Renal cortex interstitium (tissue), 11 donors: ENCODE measurements at regions not wholly inside any gene's neighbourhood (a gene's known extent, or its start where the extent isn't known, plus 50 kb on each side); places are given as distances from the start of the nearest gene placed in this dataset.
"Not testable (repeated sequence)": the region's sequence is repeated elsewhere in the genome, so short reads cannot be mapped to it uniquely, and the experiment has no call there.

Source experiments
- DNase-seq, 11 donors: peaks; one replicate each; pipeline ENCODE4 v3.0.0-alpha.2; 2013; ENCODE audit warnings: low read depth in 9 of 11, low spot score in 4 of 11; ENCODE audit errors: extremely low read depth in 1 of 11

GRCh38 chr12:11524446-11524845, 125.0 kb upstream of the ETV6 start:
- DNase-seq = no peak

DNA sequence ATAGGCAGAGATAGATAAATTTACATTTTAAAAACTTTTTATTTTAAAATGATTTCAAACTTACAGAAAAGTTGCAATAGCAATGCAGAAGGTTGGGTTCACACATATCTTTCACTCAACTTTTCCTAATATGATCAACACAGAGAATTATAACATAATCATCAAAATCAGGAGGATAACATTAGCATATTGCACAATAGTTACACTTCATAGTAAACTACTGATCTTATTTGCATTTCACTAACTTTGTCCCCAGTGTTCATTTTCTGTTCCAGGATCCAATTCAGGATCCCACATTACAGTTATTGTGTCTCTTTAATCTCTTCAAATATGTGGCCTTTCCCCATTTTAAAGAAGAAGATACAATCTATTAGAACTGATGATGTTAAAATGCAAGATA, 115.4 kb upstream of the ETV6 start:
- no peak for DNase-seq

DNA sequence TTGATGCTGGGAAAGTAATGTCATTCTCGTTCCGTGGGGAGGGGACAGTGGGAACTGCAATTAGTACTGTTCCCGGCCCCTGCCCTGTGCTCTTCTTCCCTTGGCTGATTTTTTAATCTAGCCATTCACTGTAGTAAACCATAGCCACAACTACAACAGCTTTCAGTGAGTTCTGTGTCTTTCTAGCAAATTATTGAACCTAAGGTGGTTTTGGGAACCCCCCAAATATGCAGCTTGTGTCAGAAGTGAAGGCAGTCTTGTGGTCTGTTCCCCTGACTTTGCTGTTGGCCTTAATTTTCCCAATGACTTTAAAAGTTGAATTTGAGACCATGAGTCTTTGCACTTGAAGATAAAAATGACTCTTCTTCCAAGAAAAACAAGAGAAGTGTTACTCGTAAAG, 114.3 kb upstream of the ETV6 start:
- DNase-seq = no peak

DNA sequence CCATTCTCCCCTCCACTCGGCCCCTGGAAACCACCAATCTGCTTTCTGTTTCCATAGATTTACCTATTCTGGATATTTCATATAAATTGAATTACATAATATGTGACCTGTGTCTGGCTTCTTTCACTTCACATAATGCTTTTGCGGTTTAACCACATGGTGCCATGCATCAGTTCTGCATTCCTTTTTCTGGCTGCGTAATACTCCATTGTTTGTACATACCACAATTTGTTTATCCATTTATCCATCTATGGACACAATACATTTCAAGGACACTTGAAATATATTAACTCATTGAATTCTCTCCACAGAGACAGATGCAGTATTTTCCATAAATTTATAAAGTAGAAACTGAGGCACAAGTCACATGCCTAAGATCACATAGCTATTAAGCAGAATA, 110.3 kb upstream of the ETV6 start:
- DNase-seq = no peak

DNA sequence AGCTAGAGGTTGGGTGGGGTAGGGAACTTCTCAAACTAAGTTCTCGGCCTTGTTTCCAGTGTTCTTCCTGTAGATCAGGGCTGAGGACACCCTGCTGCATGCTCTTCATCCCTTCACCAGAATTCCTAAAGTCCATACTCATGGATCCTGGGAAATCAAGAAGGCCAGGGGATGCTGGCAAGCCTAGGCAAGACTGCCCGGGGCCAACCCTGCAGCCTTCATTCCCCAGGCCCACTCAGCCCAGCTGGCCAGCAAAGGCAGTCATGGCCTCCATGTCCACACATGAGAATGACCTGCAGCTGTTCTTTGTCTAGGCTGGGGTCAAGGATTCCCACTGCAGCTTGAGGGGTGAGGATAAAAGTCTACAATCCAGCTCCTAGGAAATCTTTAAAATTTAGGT, 109.3 kb upstream of the ETV6 start:
- no peak for DNase-seq

DNA sequence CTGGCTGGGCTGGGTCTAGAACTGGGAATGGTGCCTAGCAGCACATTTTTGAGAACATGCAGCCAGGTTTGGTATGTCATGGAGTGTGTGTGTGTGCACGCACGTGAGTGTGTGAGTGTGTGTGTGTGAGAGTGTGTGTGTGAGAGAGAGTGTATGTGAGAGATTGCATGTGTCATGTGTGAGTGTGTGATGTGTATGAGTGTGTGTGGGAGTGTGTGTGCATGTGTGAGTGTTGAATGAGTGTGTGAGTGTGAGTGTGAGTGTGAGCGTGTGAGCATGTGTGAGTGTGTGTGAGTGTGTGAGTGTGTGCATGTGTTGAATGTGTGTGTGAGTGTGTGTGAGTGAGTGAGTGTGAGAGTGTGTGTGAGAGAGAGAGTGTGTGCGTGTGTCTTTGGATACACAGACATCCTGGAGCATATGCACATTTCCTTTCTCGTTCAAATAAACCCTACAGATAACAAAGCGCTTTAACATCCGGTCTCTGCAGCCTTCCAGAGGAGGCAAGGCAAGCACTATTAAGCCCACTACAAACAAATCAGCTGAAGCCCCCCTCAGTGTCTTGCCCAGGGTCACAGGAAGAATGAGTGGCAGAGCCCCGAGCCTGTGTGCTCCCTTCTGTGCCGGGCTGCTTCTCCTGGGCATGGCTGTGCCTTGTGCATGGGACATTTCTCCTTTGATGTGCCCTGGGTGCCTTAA, 108.7 kb upstream of the ETV6 start:
- no peak for DNase-seq

- DNase-seq = no peak
These were observed 106.9 kb upstream of the ETV6 start for GRCh38 chr12:11542599-11542998.

DNA sequence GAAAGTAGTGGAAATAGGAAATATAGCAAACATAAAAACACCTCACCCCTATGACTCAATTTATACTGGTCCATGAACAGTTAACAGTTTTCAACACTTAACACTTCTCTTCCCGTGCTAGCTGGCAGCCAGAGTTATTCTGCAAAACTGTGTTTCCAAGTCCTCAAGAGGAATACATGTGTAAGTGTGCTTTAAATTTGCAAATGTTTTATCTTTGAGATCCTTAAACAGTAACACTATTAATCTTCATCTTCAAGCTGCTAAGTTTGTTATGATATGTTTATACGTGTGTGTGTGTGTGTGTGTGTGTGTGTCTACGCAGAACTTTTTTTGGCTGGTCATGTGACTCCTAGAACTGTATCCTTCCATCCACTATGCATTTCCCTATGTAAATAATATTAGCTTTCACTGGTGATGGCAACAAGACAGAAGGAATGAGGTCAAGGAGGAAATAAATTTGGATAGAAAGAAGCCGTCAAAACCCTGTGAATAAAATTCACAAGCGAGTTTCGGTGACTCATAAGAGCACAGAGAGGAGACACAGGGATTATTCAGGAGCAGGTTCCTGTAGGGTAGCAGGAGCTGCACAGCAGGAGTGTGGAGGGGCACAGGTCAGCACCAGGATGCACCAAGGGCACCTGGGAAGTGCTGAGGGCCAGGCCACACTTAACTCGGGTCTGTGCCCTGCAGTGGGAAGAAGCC, 105.9 kb upstream of the ETV6 start:
- no peak for DNase-seq

GRCh38 chr12:11545484-11546330, 103.8 kb upstream of the ETV6 start:
- no peak for DNase-seq

- not testable (repeated sequence) for DNase-seq
These were observed 102.7 kb upstream of the ETV6 start for GRCh38 chr12:11546582-11547270.

GRCh38 chr12:11547271-11547646, 102.2 kb upstream of the ETV6 start:
- not testable (repeated sequence) for DNase-seq

GRCh38 chr12:11549119-11549518, 100.4 kb upstream of the ETV6 start:
- DNase-seq = no peak

GRCh38 chr12:11553871-11554533, 95.5 kb upstream of the ETV6 start:
- DNase-seq = peak in 10 of 11 donors; percentile 23 to 42 (median 35)

DNA sequence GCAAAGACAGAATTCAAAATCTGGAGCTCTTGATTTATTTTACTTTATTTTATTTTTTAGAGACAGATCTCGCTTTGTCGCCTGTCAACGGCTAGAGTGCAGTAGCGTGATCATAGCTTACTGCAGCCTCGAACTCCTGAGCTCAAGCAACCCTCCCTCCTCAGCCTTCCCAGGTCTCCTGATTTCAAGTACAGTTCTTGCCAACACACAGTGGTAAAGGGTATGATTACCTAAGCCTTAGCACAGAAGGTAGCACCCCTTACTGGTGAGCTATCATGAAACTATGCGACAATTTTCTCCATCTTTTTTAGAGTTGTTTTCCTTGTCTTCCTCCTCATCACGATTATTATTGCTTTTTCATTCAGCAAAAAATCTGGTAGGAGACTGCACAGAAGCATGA, 94.3 kb upstream of the ETV6 start:
- DNase-seq = no peak

- DNase-seq = no peak
These were observed 93.5 kb upstream of the ETV6 start for GRCh38 chr12:11555743-11556625.

GRCh38 chr12:11556682-11557081, 92.8 kb upstream of the ETV6 start:
- no peak for DNase-seq

DNA sequence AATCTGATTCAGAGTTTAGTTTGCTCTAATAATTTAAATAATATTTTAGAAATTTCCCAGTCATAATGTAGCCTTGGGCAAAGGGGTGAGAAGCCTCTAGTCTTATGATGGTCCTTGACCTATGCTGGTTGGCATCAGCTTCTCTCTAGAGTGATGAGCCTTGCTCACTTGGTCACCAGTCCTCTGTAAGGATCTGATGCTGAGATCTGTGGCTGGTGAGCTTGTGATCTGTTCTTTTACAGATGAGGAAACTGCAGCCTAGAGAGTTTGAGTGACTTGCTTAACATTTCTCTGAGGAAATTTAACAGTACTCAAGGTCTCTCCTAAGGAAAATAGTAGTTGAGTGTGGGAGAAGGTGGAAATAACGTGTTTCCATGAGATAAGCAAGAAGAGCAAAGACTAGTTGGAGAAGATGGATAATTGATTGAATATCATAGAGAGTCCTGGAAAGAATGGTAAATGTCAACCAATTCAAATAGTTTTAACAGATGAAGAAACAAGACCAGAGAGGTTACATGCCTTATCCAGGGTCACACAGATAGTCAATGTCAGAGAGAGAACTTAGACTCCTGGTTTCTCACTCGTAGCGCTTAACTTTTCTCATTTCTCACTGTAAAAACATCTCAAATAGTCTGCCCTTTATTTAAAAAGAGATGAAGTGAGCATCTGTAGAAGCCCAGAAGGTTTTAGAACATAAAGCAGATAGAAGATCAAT, 89.7 kb upstream of the ETV6 start:
- DNase-seq = no peak
